B cell (primary cell): ENCODE measurements at regions not wholly inside any gene's neighbourhood (a gene's known extent, or its start where the extent isn't known, plus 50 kb on each side); places are given as distances from the start of the nearest gene placed in this dataset.

Source experiments
- EZH2 ChIP-seq: IDR thresholded peaks from 2 replicates; pipeline ENCODE4 v1.6.1; 2012; ENCODE audit warnings: borderline replicate concordance, low read depth, mild to moderate bottlenecking, moderate library complexity, low read length; ENCODE audit not compliant: insufficient read depth, poor library complexity, severe bottlenecking
- TF ChIP-seq, protein P1 (sequence below): fragments of 200-600 bp; IDR thresholded peaks from one replicate; pipeline ENCODE4 v1.8.0; 2022; ENCODE audit warnings: antibody characterized with exemption, mild to moderate bottlenecking

DNA sequence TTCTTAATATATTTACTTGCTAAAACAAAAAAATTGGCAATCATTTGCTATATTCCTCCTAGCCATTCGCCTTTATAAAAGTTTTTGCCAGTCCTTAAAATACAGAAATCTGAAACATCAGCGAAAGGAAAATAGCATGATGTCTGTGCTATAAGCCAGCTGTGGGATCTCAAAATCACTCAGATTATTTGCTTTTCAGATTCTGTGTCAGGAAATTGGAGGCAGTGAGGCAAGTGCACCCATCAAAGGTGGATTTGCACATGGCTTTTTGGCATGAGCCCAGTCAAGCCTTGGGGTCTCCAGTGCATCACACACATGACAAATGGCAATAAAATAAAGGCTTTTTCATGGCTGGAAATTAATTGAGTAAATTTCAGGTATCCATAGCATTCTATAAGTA is 196.8 kb upstream of the DAPK1 start:
- TF ChIP-seq, protein P1, sequence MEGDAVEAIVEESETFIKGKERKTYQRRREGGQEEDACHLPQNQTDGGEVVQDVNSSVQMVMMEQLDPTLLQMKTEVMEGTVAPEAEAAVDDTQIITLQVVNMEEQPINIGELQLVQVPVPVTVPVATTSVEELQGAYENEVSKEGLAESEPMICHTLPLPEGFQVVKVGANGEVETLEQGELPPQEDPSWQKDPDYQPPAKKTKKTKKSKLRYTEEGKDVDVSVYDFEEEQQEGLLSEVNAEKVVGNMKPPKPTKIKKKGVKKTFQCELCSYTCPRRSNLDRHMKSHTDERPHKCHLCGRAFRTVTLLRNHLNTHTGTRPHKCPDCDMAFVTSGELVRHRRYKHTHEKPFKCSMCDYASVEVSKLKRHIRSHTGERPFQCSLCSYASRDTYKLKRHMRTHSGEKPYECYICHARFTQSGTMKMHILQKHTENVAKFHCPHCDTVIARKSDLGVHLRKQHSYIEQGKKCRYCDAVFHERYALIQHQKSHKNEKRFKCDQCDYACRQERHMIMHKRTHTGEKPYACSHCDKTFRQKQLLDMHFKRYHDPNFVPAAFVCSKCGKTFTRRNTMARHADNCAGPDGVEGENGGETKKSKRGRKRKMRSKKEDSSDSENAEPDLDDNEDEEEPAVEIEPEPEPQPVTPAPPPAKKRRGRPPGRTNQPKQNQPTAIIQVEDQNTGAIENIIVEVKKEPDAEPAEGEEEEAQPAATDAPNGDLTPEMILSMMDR = no peak
- TF ChIP-seq EZH2 = no peak
